Right ventricle myocardium inferior (tissue), 1 donor: ENCODE measurements at regions not wholly inside any gene's neighbourhood (a gene's known extent, or its start where the extent isn't known, plus 50 kb on each side); places are given as distances from the start of the nearest gene placed in this dataset.

Experiments
- ATAC-seq: fragments of 200-7000 bp; cut with Tn5 transposase; one replicate; pipeline ENCODE4 v1.9.1; 2020; ENCODE audit warnings: mild to moderate bottlenecking, moderate library complexity
- DNase-seq: peaks from one replicate; pipeline ENCODE4 v3.0.0; 2021; ENCODE audit errors: missing footprints
- intact Hi-C: fragments of 100-400 bp; cut with DNase I; formaldehyde crosslinking; loops from one replicate; pipeline ENCODE4 v1.11.0; 2022
- donor health status: DM: no; HTN: yes; CAD: no; lungs with severe emphysema.

- DNase-seq (no peak), ATAC-seq (no peak)
- intact Hi-C loops = loop anchor here (10.0 kb wide), 1 partner anchor 186 kb away; no protein-coding TSS in a partner anchor
Observed at GRCh38 chr5:57690724-57691123, 208.1 kb upstream of the ACTBL2 start.

- intact Hi-C loops = no loop called here
- no peak for ATAC-seq
Observed at GRCh38 chr5:57687596-57687995, 205.0 kb upstream of the ACTBL2 start.

GRCh38 chr5:57685516-57686255, 203.1 kb upstream of the ACTBL2 start:
- ATAC-seq (no peak), DNase-seq (no peak)
- intact Hi-C loops = no loop called here

More at GRCh38 chr5:57687596-57687995, 205.0 kb upstream of the ACTBL2 start:
- DNase-seq = no peak

GRCh38 chr5:57684299-57684702, 201.7 kb upstream of the ACTBL2 start:
- ATAC-seq (no peak), DNase-seq (no peak)
- intact Hi-C loops = no loop called here

- no peak for ATAC-seq
- DNase-seq = no peak
- intact Hi-C loops = no loop called here
Observed at GRCh38 chr5:57683036-57683630, 200.5 kb upstream of the ACTBL2 start.

GRCh38 chr5:57681942-57682341, 199.3 kb upstream of the ACTBL2 start:
- ATAC-seq = no peak

GRCh38 chr5:57680686-57681085, 198.1 kb upstream of the ACTBL2 start:
- no peak for ATAC-seq
- intact Hi-C loops = no loop called here
- no peak for DNase-seq

More at GRCh38 chr5:57681942-57682341, 199.3 kb upstream of the ACTBL2 start:
- intact Hi-C loops = no loop called here
- no peak for DNase-seq

GRCh38 chr5:57677235-57677634, 194.6 kb upstream of the ACTBL2 start:
- intact Hi-C loops = no loop called here
- DNase-seq = no peak
- ATAC-seq = no peak

GRCh38 chr5:57676222-57677098, 193.8 kb upstream of the ACTBL2 start:
- ATAC-seq = no peak
- intact Hi-C loops = no loop called here
- DNase-seq = no peak

GRCh38 chr5:57675236-57675635, 192.6 kb upstream of the ACTBL2 start:
- DNase-seq (no peak), ATAC-seq (no peak)
- intact Hi-C loops = no loop called here

- DNase-seq (no peak), ATAC-seq (no peak)
- intact Hi-C loops = no loop called here
Observed at GRCh38 chr5:57671371-57671770, 188.8 kb upstream of the ACTBL2 start.

- intact Hi-C loops = no loop called here
- no peak for ATAC-seq
- no peak for DNase-seq
Observed at GRCh38 chr5:57666582-57666981, 184.0 kb upstream of the ACTBL2 start.

- ATAC-seq (no peak), DNase-seq (no peak)
- intact Hi-C loops = no loop called here
Observed at GRCh38 chr5:57665146-57665936, 182.7 kb upstream of the ACTBL2 start.

GRCh38 chr5:57664700-57665099, 182.1 kb upstream of the ACTBL2 start:
- ATAC-seq (peak; percentile 28), DNase-seq (no peak)
- intact Hi-C loops = no loop called here

GRCh38 chr5:57663466-57663865, 180.9 kb upstream of the ACTBL2 start:
- peak; percentile 81 for ATAC-seq
- intact Hi-C loops = loop anchor here (1.0 to 2.0 kb wide), 2 partner anchors 37 to 163 kb away; no protein-coding TSS in a partner anchor
- DNase-seq = no peak

GRCh38 chr5:57662991-57663390, 180.4 kb upstream of the ACTBL2 start:
- intact Hi-C loops = loop anchor here (1.0 to 2.0 kb wide), 2 partner anchors 37 to 162 kb away; no protein-coding TSS in a partner anchor
- no peak for DNase-seq
- peak; percentile 88 for ATAC-seq

GRCh38 chr5:57659886-57660285, 177.3 kb upstream of the ACTBL2 start:
- intact Hi-C loops = loop anchor here (10.0 kb wide), 1 partner anchor 365 kb away; no protein-coding TSS in a partner anchor
- DNase-seq = no peak
- no peak for ATAC-seq

- ATAC-seq = no peak
Observed at GRCh38 chr5:57658018-57658417, 175.4 kb upstream of the ACTBL2 start.

More at GRCh38 chr5:57658018-57658417, 175.4 kb upstream of the ACTBL2 start:
- DNase-seq = no peak
- intact Hi-C loops = loop anchor here (10.0 kb wide), 1 partner anchor 363 kb away; no protein-coding TSS in a partner anchor
